ENCODE measurements at regions not wholly inside any gene's neighbourhood (a gene's known extent, or its start where the extent isn't known, plus 50 kb on each side); places are given as distances from the start of the nearest gene placed in this dataset.

DNA sequence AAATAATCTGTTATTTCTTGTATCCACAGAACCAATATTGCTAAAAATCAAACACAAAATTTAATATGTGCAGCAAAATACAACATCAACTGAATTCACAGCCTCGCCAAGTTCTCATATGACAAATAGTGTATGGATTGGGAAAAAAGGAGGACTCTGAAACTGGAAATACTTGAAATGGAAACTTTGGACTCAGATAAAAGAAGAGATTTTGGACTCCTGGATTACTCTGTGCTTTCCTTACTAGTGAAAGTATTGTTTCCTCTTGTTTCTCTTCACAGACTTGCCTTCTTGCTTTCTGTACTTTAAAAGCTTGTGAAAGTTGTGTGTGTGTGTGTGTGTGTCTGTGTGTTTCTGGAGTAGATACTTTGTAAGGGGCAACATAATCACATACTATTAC, 1596.3 kb downstream of the PCDH9 start:
- Histone ChIP-seq H4K91ac (ENCODE audit: insufficient read length, low read depth, low read length) (no peak overlapping the region), H3K4me1 (ENCODE audit: insufficient read depth, low read length) (no peaks in the 10 kb centered on the region), H3K9me3 (ENCODE audit: control insufficient read depth, low read depth, low read length) (no peaks in the 10 kb centered on the region), H3K14ac (ENCODE audit: insufficient read depth, low read length) (no peak overlapping the region), H3K79me2 (ENCODE audit: insufficient read depth, low read length) (no peaks in the 10 kb centered on the region), H2BK5ac (ENCODE audit: insufficient read length, low read length) (no peak overlapping the region), H3K79me1 (ENCODE audit: insufficient read depth, low read depth, low read length, poor library complexity, severe bottlenecking) (no peaks in the 10 kb centered on the region), H2BK15ac (ENCODE audit: low read depth, low read length) (no peak overlapping the region), H2BK120ac (ENCODE audit: low read depth, low read length, poor library complexity, severe bottlenecking) (no peak overlapping the region), H3K23ac (ENCODE audit: insufficient read length, low read depth, low read length) (no peak overlapping the region), H3T11ph (ENCODE audit: low read length) (no peak overlapping the region), H2BK12ac (ENCODE audit: insufficient read length, low read depth, low read length) (no peak overlapping the region), H2AK5ac (ENCODE audit: insufficient read length, low read length) (no peak overlapping the region), H3K18ac (ENCODE audit: insufficient read length, low read depth, low read length) (no peak overlapping the region), H3K56ac (ENCODE audit: insufficient read length, low read depth, low read length) (no peak overlapping the region), H3K9ac (ENCODE audit: extremely low read depth, insufficient read length, low read length) (no peak overlapping the region), H3K4me2 (ENCODE audit: insufficient read depth, insufficient read length, low read length) (no peak overlapping the region), H2BK20ac (ENCODE audit: low read depth, low read length, poor library complexity, severe bottlenecking) (no peak overlapping the region), H3K23me2 (ENCODE audit: insufficient read length, low read depth, low read length, poor library complexity, severe bottlenecking) (no peaks in the 10 kb centered on the region), H4K5ac (ENCODE audit: insufficient read length, low read depth, low read length) (no peak overlapping the region), H3K27me3 (ENCODE audit: insufficient read depth, low read length) (no peaks in the 10 kb centered on the region; the same call in 1 of the 2 replicates), H2AFZ (ENCODE audit: low read length) (no peak overlapping the region), H4K8ac (replicated peaks; ENCODE audit: insufficient read length, low read depth, low read length) (no peak overlapping the region), H3K27ac (ENCODE audit: insufficient read length, low read depth, low read length) (no peak overlapping the region), H4K20me1 (ENCODE audit: control insufficient read depth, insufficient read depth, insufficient read length) (no peaks in the 10 kb centered on the region), H3K4ac (ENCODE audit: low read depth, low read length) (no peak overlapping the region)
- no peak for DNase-seq
- Mint-ChIP-seq H3K27ac (no peak overlapping the region), H3K4me1 (no peaks in the 10 kb centered on the region), H3K27me3 (ENCODE audit: low read depth) (no peaks in the 10 kb centered on the region), H3K4me3 (no peak overlapping the region), H3K36me3 (ENCODE audit: insufficient read depth in 1 of 3, low read depth in 3 of 3) (no peaks in the 10 kb centered on the region), H3K9me3 (no peaks in the 10 kb centered on the region)
- no CpG with 5 or more reads among the region's 1 CpG for WGBS (ENCODE audit: extremely low coverage, insufficient read length, low lambda C conversion rate)
- TF ChIP-seq, protein P1, sequence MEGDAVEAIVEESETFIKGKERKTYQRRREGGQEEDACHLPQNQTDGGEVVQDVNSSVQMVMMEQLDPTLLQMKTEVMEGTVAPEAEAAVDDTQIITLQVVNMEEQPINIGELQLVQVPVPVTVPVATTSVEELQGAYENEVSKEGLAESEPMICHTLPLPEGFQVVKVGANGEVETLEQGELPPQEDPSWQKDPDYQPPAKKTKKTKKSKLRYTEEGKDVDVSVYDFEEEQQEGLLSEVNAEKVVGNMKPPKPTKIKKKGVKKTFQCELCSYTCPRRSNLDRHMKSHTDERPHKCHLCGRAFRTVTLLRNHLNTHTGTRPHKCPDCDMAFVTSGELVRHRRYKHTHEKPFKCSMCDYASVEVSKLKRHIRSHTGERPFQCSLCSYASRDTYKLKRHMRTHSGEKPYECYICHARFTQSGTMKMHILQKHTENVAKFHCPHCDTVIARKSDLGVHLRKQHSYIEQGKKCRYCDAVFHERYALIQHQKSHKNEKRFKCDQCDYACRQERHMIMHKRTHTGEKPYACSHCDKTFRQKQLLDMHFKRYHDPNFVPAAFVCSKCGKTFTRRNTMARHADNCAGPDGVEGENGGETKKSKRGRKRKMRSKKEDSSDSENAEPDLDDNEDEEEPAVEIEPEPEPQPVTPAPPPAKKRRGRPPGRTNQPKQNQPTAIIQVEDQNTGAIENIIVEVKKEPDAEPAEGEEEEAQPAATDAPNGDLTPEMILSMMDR (conservative IDR thresholded peaks at IDR 0.05), result no peak
